Inflammatory macrophage (primary cell): ENCODE measurements at regions not wholly inside any gene's neighbourhood (a gene's known extent, or its start where the extent isn't known, plus 50 kb on each side); places are given as distances from the start of the nearest gene placed in this dataset.

Source experiments
- DNase-seq, 2 donors: peaks; one replicate each; pipeline ENCODE4 v3.0.0-alpha.2; 2020 to 2022

GRCh38 chr9:515665-516064 lies 301.0 kb downstream of the DOCK8 start:
- DNase-seq: no peak

GRCh38 chr9:517993-518392 lies 303.3 kb downstream of the DOCK8 start:
- no peak for DNase-seq

GRCh38 chr9:518540-518939 lies 303.9 kb downstream of the DOCK8 start:
- DNase-seq: no peak

GRCh38 chr9:519579-519978 lies 304.9 kb downstream of the DOCK8 start:
- no peak for DNase-seq

GRCh38 chr9:520302-520701 lies 305.6 kb downstream of the DOCK8 start:
- DNase-seq: no peak

- DNase-seq: no peak
Measured at GRCh38 chr9:522190-522589, 307.5 kb downstream of the DOCK8 start.

- no peak for DNase-seq
Measured at GRCh38 chr9:522658-523057, 308.0 kb downstream of the DOCK8 start.

- no peak for DNase-seq
Measured at GRCh38 chr9:523444-523843, 308.8 kb downstream of the DOCK8 start.

- DNase-seq: no peak
Measured at GRCh38 chr9:524008-524407, 309.3 kb downstream of the DOCK8 start.

GRCh38 chr9:526904-527591 lies 312.4 kb downstream of the DOCK8 start:
- no peak for DNase-seq

GRCh38 chr9:529731-530130 lies 311.8 kb upstream of the DMRT1 start:
- DNase-seq: no peak

- DNase-seq: no peak
Measured at GRCh38 chr9:530681-531080, 310.8 kb upstream of the DMRT1 start.

- no peak for DNase-seq
Measured at GRCh38 chr9:532707-533106, 308.8 kb upstream of the DMRT1 start.

GRCh38 chr9:534886-535285 lies 306.6 kb upstream of the DMRT1 start:
- no peak for DNase-seq

- no peak for DNase-seq
Measured at GRCh38 chr9:535356-535755, 306.1 kb upstream of the DMRT1 start.

- no peak for DNase-seq
Measured at GRCh38 chr9:536597-537511, 304.6 kb upstream of the DMRT1 start.

- DNase-seq: no peak
Measured at GRCh38 chr9:543478-543877, 298.0 kb upstream of the DMRT1 start.

GRCh38 chr9:545480-545879 lies 296.0 kb upstream of the DMRT1 start:
- DNase-seq: no peak

GRCh38 chr9:546235-546634 lies 295.3 kb upstream of the DMRT1 start:
- DNase-seq: no peak

GRCh38 chr9:546797-547223 lies 294.7 kb upstream of the DMRT1 start:
- no peak for DNase-seq

GRCh38 chr9:547314-547713 lies 294.2 kb upstream of the DMRT1 start:
- DNase-seq: no peak

- no peak for DNase-seq
Measured at GRCh38 chr9:549455-549997, 292.0 kb upstream of the DMRT1 start.

GRCh38 chr9:550333-550732 lies 291.2 kb upstream of the DMRT1 start:
- no peak for DNase-seq
